ENCODE measurements at regions not wholly inside any gene's neighbourhood (a gene's known extent, or its start where the extent isn't known, plus 50 kb on each side); places are given as distances from the start of the nearest gene placed in this dataset.

DNA sequence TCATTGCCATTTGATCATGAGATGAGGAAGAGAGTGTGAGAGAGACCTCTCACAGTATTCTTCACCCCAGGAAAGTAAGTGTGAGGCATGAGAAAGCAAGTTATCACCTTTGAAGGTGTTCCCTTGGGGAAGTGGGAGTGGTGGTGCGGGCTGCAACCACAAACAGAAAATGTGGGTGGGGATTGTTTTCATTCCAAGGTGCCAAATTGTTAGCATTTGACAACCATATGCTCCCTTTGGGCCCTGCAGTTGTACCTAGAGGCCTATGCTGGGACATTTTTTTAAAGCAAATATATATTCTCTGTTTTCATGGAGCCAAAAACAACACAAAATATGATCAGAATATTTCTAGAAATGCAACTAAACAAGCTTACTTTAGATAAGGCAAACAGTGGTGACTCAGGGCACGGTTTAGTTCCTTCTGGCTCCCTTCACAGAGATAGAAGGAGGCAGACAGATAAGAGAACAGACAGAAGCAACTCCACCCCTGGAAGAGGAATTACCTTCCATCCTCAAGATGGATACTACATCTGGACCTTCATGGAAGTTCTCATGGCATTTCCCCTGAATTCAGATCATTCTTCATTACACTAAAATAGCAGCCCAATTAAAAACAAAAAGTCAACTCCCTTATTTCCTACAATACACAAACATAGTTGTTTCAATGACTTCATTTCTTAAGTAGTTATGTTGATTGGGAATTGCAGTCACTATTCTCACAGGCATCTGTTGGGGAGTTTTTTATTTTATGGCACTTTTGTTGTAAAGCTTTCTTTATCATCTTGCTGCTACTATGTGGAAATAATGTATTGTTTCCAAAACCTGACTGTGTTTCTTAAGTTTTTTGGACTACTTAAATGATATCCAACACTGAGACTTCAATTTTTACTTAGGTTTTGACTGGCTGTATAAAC is 416.6 kb downstream of the PLK2 start:
- H3K4me3 ChIP-seq (ENCODE audit: low read length in 3 of 3) = no peak overlapping the region
- H3K9me3 ChIP-seq (ENCODE audit: control insufficient read depth in 3 of 3, low read length in 3 of 3) = no peaks in the 10 kb centered on the region
- no peaks in the 10 kb centered on the region for H3K4me1 ChIP-seq (ENCODE audit: control insufficient read depth in 3 of 3, insufficient read depth in 3 of 3, low read length in 3 of 3)
- H3K27ac ChIP-seq (ENCODE audit: low read depth, low read length) = no peak overlapping the region
- no peaks in the 10 kb centered on the region for H3K27me3 ChIP-seq (ENCODE audit: control insufficient read depth in 3 of 3, insufficient read depth in 3 of 3, low read length in 3 of 3)
- H3K36me3 ChIP-seq (ENCODE audit: control insufficient read depth in 3 of 3, insufficient read depth in 3 of 3, low read length in 3 of 3) = no peaks in the 10 kb centered on the region
- no peak overlapping the region for H3K9ac ChIP-seq (ENCODE audit: low read depth in 1 of 3, low read length in 3 of 3)

GRCh38 chr5:58041884-58042283 is 418.0 kb downstream of the PLK2 start:
- Histone ChIP-seq H3K9ac (ENCODE audit: low read depth in 1 of 3, low read length in 3 of 3) (no peak overlapping the region), H3K4me3 (ENCODE audit: low read length in 3 of 3) (no peak overlapping the region), H3K27me3 (ENCODE audit: control insufficient read depth in 3 of 3, insufficient read depth in 3 of 3, low read length in 3 of 3) (no peaks in the 10 kb centered on the region), H3K36me3 (ENCODE audit: control insufficient read depth in 3 of 3, insufficient read depth in 3 of 3, low read length in 3 of 3) (no peaks in the 10 kb centered on the region), H3K9me3 (ENCODE audit: control insufficient read depth in 3 of 3, low read length in 3 of 3) (no peaks in the 10 kb centered on the region), H3K4me1 (ENCODE audit: control insufficient read depth in 3 of 3, insufficient read depth in 3 of 3, low read length in 3 of 3) (no peaks in the 10 kb centered on the region), H3K27ac (ENCODE audit: low read depth, low read length) (no peak overlapping the region)

DNA sequence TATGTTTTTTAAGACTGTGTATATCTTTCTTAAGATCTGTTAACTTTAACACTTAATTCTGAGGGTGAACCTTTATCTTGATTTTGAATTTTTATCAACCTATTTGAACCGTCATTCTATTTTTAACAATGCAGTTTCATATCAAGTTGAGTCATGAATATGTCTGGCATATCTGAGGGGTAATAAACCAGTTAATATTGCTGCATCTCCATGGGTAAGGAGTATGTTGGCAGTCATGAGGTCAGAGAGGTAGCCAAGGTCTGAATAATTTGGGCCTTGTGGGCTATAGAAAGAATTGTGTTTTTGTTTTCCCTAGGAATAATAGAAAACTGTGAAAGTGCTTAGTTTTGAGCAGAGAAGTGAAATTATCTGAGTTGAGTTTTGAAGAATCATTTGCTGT is 419.0 kb downstream of the PLK2 start:
- H3K4me1 ChIP-seq (ENCODE audit: control insufficient read depth in 3 of 3, insufficient read depth in 3 of 3, low read length in 3 of 3) = no peaks in the 10 kb centered on the region
- no peaks in the 10 kb centered on the region for H3K9me3 ChIP-seq (ENCODE audit: control insufficient read depth in 3 of 3, low read length in 3 of 3)
- no peaks in the 10 kb centered on the region for H3K27me3 ChIP-seq (ENCODE audit: control insufficient read depth in 3 of 3, insufficient read depth in 3 of 3, low read length in 3 of 3)
- H3K9ac ChIP-seq (ENCODE audit: low read depth in 1 of 3, low read length in 3 of 3) = no peak overlapping the region
- H3K36me3 ChIP-seq (ENCODE audit: control insufficient read depth in 3 of 3, insufficient read depth in 3 of 3, low read length in 3 of 3) = no peaks in the 10 kb centered on the region
- no peak overlapping the region for H3K27ac ChIP-seq (ENCODE audit: low read depth, low read length)
- H3K4me3 ChIP-seq (ENCODE audit: low read length in 3 of 3) = no peak overlapping the region

- Histone ChIP-seq H3K27me3 (ENCODE audit: control insufficient read depth in 3 of 3, insufficient read depth in 3 of 3, low read length in 3 of 3) (no peaks in the 10 kb centered on the region), H3K9ac (ENCODE audit: low read depth in 1 of 3, low read length in 3 of 3) (no peak overlapping the region), H3K36me3 (ENCODE audit: control insufficient read depth in 3 of 3, insufficient read depth in 3 of 3, low read length in 3 of 3) (no peaks in the 10 kb centered on the region), H3K9me3 (ENCODE audit: control insufficient read depth in 3 of 3, low read length in 3 of 3) (no peaks in the 10 kb centered on the region), H3K4me3 (ENCODE audit: low read length in 3 of 3) (no peak overlapping the region), H3K4me1 (ENCODE audit: control insufficient read depth in 3 of 3, insufficient read depth in 3 of 3, low read length in 3 of 3) (no peaks in the 10 kb centered on the region), H3K27ac (ENCODE audit: low read depth, low read length) (no peak overlapping the region)
Observed at GRCh38 chr5:58040044-58040443, 419.8 kb downstream of the PLK2 start.

DNA sequence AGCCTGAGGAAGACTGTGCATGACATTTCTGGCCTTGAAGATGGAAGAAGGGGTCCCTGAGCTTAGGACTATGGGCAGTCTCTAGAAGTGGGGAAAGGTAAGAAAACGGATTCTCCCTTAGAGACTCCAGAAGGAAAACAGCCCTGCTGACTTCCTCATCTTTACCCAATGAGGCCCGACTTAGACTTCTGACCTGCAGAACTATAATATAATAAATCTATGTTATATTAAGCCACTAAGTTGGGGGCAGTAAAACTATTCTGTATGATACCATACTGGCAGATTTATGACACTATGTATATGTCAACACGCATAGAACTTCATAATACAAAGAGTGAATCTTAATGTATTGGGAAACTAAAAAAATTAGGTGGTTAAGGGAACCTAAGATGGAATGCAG is 422.0 kb downstream of the PLK2 start:
- H3K9me3 ChIP-seq (ENCODE audit: control insufficient read depth in 3 of 3, low read length in 3 of 3) = no peaks in the 10 kb centered on the region
- H3K4me3 ChIP-seq (ENCODE audit: low read length in 3 of 3) = no peak overlapping the region
- H3K9ac ChIP-seq (ENCODE audit: low read depth in 1 of 3, low read length in 3 of 3) = no peak overlapping the region
- no peaks in the 10 kb centered on the region for H3K27me3 ChIP-seq (ENCODE audit: control insufficient read depth in 3 of 3, insufficient read depth in 3 of 3, low read length in 3 of 3)
- H3K36me3 ChIP-seq (ENCODE audit: control insufficient read depth in 3 of 3, insufficient read depth in 3 of 3, low read length in 3 of 3) = no peaks in the 10 kb centered on the region
- no peak overlapping the region for H3K27ac ChIP-seq (ENCODE audit: low read depth, low read length)
- H3K4me1 ChIP-seq (ENCODE audit: control insufficient read depth in 3 of 3, insufficient read depth in 3 of 3, low read length in 3 of 3) = no peaks in the 10 kb centered on the region

- Histone ChIP-seq H3K4me3 (ENCODE audit: low read length in 3 of 3) (no peak overlapping the region), H3K36me3 (ENCODE audit: control insufficient read depth in 3 of 3, insufficient read depth in 3 of 3, low read length in 3 of 3) (no peaks in the 10 kb centered on the region), H3K9ac (ENCODE audit: low read depth in 1 of 3, low read length in 3 of 3) (no peak overlapping the region), H3K27me3 (ENCODE audit: control insufficient read depth in 3 of 3, insufficient read depth in 3 of 3, low read length in 3 of 3) (no peaks in the 10 kb centered on the region), H3K9me3 (ENCODE audit: control insufficient read depth in 3 of 3, low read length in 3 of 3) (no peaks in the 10 kb centered on the region), H3K4me1 (ENCODE audit: control insufficient read depth in 3 of 3, insufficient read depth in 3 of 3, low read length in 3 of 3) (no peaks in the 10 kb centered on the region), H3K27ac (ENCODE audit: low read depth, low read length) (no peak overlapping the region)
Observed at GRCh38 chr5:58025809-58026208, 434.1 kb downstream of the PLK2 start.

GRCh38 chr5:58024151-58024550 is 435.7 kb downstream of the PLK2 start:
- Histone ChIP-seq H3K4me3 (ENCODE audit: low read length in 3 of 3) (no peak overlapping the region), H3K36me3 (ENCODE audit: control insufficient read depth in 3 of 3, insufficient read depth in 3 of 3, low read length in 3 of 3) (no peaks in the 10 kb centered on the region), H3K27ac (ENCODE audit: low read depth, low read length) (no peak overlapping the region), H3K9ac (ENCODE audit: low read depth in 1 of 3, low read length in 3 of 3) (no peak overlapping the region), H3K4me1 (ENCODE audit: control insufficient read depth in 3 of 3, insufficient read depth in 3 of 3, low read length in 3 of 3) (peaks cover 2 to 8% (median 3%) of the 10 kb centered on the region in 3 donors), H3K9me3 (ENCODE audit: control insufficient read depth in 3 of 3, low read length in 3 of 3) (no peaks in the 10 kb centered on the region), H3K27me3 (ENCODE audit: control insufficient read depth in 3 of 3, insufficient read depth in 3 of 3, low read length in 3 of 3) (no peaks in the 10 kb centered on the region)

GRCh38 chr5:58022055-58022454 is 437.8 kb downstream of the PLK2 start:
- H3K9ac ChIP-seq (ENCODE audit: low read depth in 1 of 3, low read length in 3 of 3) = no peak overlapping the region
- peaks cover 2 to 8% (median 3%) of the 10 kb centered on the region in 3 donors for H3K4me1 ChIP-seq (ENCODE audit: control insufficient read depth in 3 of 3, insufficient read depth in 3 of 3, low read length in 3 of 3)
- no peak overlapping the region for H3K4me3 ChIP-seq (ENCODE audit: low read length in 3 of 3)
- H3K27ac ChIP-seq (ENCODE audit: low read depth, low read length) = no peak overlapping the region
- H3K9me3 ChIP-seq (ENCODE audit: control insufficient read depth in 3 of 3, low read length in 3 of 3) = no peaks in the 10 kb centered on the region
- no peaks in the 10 kb centered on the region for H3K36me3 ChIP-seq (ENCODE audit: control insufficient read depth in 3 of 3, insufficient read depth in 3 of 3, low read length in 3 of 3)
- no peaks in the 10 kb centered on the region for H3K27me3 ChIP-seq (ENCODE audit: control insufficient read depth in 3 of 3, insufficient read depth in 3 of 3, low read length in 3 of 3)

- H3K36me3 ChIP-seq (ENCODE audit: control insufficient read depth in 3 of 3, insufficient read depth in 3 of 3, low read length in 3 of 3) = no peaks in the 10 kb centered on the region
- H3K4me3 ChIP-seq (ENCODE audit: low read length in 3 of 3) = no peak overlapping the region
- no peak overlapping the region for H3K27ac ChIP-seq (ENCODE audit: low read depth, low read length)
- H3K27me3 ChIP-seq (ENCODE audit: control insufficient read depth in 3 of 3, insufficient read depth in 3 of 3, low read length in 3 of 3) = no peaks in the 10 kb centered on the region
- H3K4me1 ChIP-seq (ENCODE audit: control insufficient read depth in 3 of 3, insufficient read depth in 3 of 3, low read length in 3 of 3) = peaks cover 2 to 8% (median 3%) of the 10 kb centered on the region in 3 donors
- no peak overlapping the region for H3K9ac ChIP-seq (ENCODE audit: low read depth in 1 of 3, low read length in 3 of 3)
- no peaks in the 10 kb centered on the region for H3K9me3 ChIP-seq (ENCODE audit: control insufficient read depth in 3 of 3, low read length in 3 of 3)
Observed at GRCh38 chr5:58021466-58021865, 438.4 kb downstream of the PLK2 start.

- H3K27ac ChIP-seq (ENCODE audit: low read depth, low read length) = peak overlapping the region; percentile 10
- no peak overlapping the region for H3K9ac ChIP-seq (ENCODE audit: low read depth in 1 of 3, low read length in 3 of 3)
- H3K4me3 ChIP-seq (ENCODE audit: low read length in 3 of 3) = no peak overlapping the region
- no peaks in the 10 kb centered on the region for H3K9me3 ChIP-seq (ENCODE audit: control insufficient read depth in 3 of 3, low read length in 3 of 3)
- no peaks in the 10 kb centered on the region for H3K27me3 ChIP-seq (ENCODE audit: control insufficient read depth in 3 of 3, insufficient read depth in 3 of 3, low read length in 3 of 3)
- no peaks in the 10 kb centered on the region for H3K36me3 ChIP-seq (ENCODE audit: control insufficient read depth in 3 of 3, insufficient read depth in 3 of 3, low read length in 3 of 3)
- peaks cover 2 to 8% (median 3%) of the 10 kb centered on the region in 3 donors for H3K4me1 ChIP-seq (ENCODE audit: control insufficient read depth in 3 of 3, insufficient read depth in 3 of 3, low read length in 3 of 3)
Observed at GRCh38 chr5:58019614-58020013, 440.3 kb downstream of the PLK2 start.

All from skeletal muscle tissue (tissue), 3 donors.